Fibroblast of skin of back (primary cell): ENCODE measurements at regions not wholly inside any gene's neighbourhood (a gene's known extent, or its start where the extent isn't known, plus 50 kb on each side); places are given as distances from the start of the nearest gene placed in this dataset.

Source experiments
- DNase-seq: peaks from one replicate; pipeline ENCODE4 v3.0.0-alpha.2; 2013

GRCh38 chr2:8264981-8265380, 416.9 kb upstream of the ID2 start:
- DNase-seq = no peak

- DNase-seq = no peak
Observed at GRCh38 chr2:8265476-8266226, 416.2 kb upstream of the ID2 start.

GRCh38 chr2:8266563-8266962, 415.3 kb upstream of the ID2 start:
- DNase-seq = no peak

GRCh38 chr2:8267048-8267447, 414.8 kb upstream of the ID2 start:
- DNase-seq = no peak

GRCh38 chr2:8267721-8268120, 414.1 kb upstream of the ID2 start:
- no peak for DNase-seq

GRCh38 chr2:8268172-8268783, 413.6 kb upstream of the ID2 start:
- DNase-seq = peak; percentile 30

GRCh38 chr2:8270699-8271098, 411.2 kb upstream of the ID2 start:
- no peak for DNase-seq

- DNase-seq = no peak
Observed at GRCh38 chr2:8271461-8271860, 410.4 kb upstream of the ID2 start.

GRCh38 chr2:8276026-8276425, 405.8 kb upstream of the ID2 start:
- no peak for DNase-seq

- DNase-seq = no peak
Observed at GRCh38 chr2:8277921-8278571, 403.8 kb upstream of the ID2 start.

- no peak for DNase-seq
Observed at GRCh38 chr2:8278709-8279354, 403.0 kb upstream of the ID2 start.

- DNase-seq = no peak
Observed at GRCh38 chr2:8279506-8279905, 402.4 kb upstream of the ID2 start.

- DNase-seq = no peak
Observed at GRCh38 chr2:8281234-8281633, 400.6 kb upstream of the ID2 start.

GRCh38 chr2:8281950-8282857, 399.7 kb upstream of the ID2 start:
- no peak for DNase-seq

- no peak for DNase-seq
Observed at GRCh38 chr2:8282858-8283252, 399.0 kb upstream of the ID2 start.

- peak; percentile 29 for DNase-seq
Observed at GRCh38 chr2:8285081-8285480, 396.8 kb upstream of the ID2 start.

GRCh38 chr2:8285898-8286297, 396.0 kb upstream of the ID2 start:
- no peak for DNase-seq

GRCh38 chr2:8288206-8288605, 393.6 kb upstream of the ID2 start:
- no peak for DNase-seq

GRCh38 chr2:8289111-8289510, 392.7 kb upstream of the ID2 start:
- DNase-seq = no peak

GRCh38 chr2:8290771-8291352, 391.0 kb upstream of the ID2 start:
- DNase-seq = no peak

- no peak for DNase-seq
Observed at GRCh38 chr2:8296306-8296705, 385.6 kb upstream of the ID2 start.
